GM13976 (cell line): ENCODE measurements at regions not wholly inside any gene's neighbourhood (a gene's known extent, or its start where the extent isn't known, plus 50 kb on each side); places are given as distances from the start of the nearest gene placed in this dataset.

ENCODE experiments used
- DNase-seq: peaks from one replicate; pipeline ENCODE4 v3.0.0; 2012; ENCODE audit warnings: low spot score
- CTCF ChIP-seq: IDR thresholded peaks from 2 replicates; pipeline ENCODE4 v1.5.1; 2012; ENCODE audit warnings: borderline replicate concordance, mild to moderate bottlenecking; ENCODE audit not compliant: insufficient read depth; ENCODE audit errors: extremely low read depth, missing control alignments, control extremely low read depth
- in situ Hi-C: fragments of 300-500 bp; cut with MboI; formaldehyde crosslinking; loops from one replicate; pipeline ENCODE4 v1.12.0; 2022; ENCODE audit warnings: low sequenced_read_pairs, mixed read lengths, inconsistent platforms; ENCODE audit not compliant: unreplicated experiment

DNA sequence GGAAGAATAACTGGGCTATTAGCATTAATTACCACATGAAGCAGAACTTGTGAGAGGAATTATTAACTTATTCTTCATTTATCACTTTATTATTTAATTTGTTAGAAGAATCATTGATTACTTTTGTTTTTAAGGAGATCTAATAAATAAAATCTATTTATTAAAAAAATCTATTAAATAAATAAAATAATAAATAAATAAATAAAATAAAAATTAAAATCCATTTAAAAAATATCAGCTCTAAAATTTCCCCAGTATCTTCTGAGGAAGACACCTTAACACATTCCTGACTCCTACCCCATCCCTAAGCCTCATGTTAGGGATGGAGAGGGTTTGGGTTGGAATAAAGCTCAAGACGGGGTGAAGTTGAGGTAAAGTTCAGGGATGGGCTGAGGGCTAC lies 231.4 kb downstream of the CLIC5 start:
- in situ Hi-C loops: no loop called here

GRCh38 chr6:45783716-45784115 lies 231.9 kb downstream of the CLIC5 start:
- TF ChIP-seq CTCF: no peak
- no peak for DNase-seq
- in situ Hi-C loops: no loop called here

More for the DNA sequence above, 231.4 kb downstream of the CLIC5 start:
- DNase-seq: no peak
- no peak for TF ChIP-seq CTCF

DNA sequence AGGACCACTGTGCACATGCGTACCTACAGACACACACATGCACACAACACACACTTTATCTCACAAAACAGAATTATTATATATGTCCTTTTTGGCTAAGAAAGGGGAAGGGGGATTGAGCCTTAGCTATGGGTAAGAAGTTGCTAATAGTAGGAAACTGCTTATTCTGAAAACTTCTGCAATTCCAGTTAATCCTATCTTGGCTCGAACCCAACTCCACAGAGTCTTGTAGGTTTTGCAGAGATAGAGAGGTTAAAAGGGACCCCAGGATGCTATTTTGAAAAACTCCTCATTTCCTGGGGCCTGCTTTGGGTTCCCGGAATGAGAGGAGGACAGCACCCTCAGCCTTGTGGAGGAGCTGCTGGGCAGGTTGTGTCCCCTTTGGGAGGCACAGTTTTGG lies 233.8 kb downstream of the CLIC5 start:
- DNase-seq: no peak
- TF ChIP-seq CTCF: no peak
- in situ Hi-C loops: no loop called here

DNA sequence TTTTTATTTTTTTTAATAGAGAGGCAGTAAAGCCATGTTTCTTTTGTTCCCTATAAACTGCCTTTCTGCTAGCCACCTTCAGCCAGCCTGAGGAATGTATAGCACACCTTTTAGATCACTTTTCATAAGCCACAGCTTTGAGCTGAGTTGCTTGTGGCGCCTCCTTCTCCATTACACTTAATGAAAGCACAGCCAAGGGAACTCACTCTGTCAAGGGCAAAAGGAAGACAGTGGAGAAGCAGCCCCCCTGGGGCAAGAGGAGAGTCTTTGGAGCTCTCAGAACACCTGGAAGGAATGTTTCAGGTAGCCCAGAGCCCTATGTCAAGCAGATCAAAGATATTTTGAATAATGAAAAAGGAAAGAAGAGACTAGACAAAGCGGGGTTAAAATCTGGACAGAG lies 235.1 kb downstream of the CLIC5 start:
- TF ChIP-seq CTCF: no peak
- in situ Hi-C loops: no loop called here
- DNase-seq: no peak

DNA sequence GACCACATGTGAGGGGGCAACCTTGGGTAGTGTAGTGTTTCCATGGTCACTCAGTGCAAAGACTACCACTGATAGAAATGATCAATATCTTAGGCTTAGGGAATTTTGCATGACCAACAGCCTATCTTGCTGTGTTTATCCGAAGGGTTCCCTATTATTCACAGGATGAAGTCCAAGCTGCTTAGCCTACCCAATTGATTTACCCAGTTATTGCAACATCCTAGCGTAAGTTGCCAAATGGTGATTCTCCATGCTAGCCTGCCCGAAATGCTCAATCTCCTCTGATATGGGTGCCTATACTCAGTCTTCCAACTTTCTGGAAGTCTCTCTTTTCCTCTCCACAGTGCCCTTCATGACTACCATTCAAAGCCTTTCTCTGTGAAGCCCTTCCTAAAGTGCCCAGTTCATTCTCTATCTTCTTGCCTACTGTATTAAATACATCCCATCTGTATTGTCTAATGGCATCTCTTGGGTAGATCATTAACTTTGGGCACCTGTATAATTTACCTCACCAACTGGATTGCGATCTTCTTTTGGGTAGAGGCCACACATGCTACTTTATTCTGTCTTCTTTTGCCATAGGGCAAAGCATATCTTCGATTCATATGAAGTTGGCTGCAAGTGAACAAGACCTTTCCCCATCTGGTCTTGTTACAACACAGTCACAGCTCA lies 240.5 kb downstream of the CLIC5 start:
- TF ChIP-seq CTCF: no peak
- in situ Hi-C loops: no loop called here
- no peak for DNase-seq

DNA sequence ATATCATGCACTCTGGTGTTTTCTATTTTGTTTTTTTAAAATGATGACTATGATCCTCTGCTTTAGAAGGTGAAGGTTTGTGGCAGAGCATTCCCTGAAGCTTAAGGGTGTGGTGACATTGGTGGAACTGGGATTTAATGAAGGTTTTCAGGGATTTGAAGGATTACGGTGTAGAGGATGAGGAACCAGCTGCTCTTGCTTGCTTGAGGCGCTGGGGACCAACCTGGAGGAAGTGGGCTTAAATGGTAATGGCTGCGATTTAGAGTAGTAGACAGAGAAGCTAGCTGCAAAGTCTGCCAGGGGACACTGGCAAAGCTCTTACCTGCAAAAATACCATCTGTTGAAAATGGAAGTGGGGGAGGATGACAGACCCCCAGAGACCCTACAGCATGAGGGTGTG lies 241.8 kb downstream of the CLIC5 start:
- TF ChIP-seq CTCF: no peak
- in situ Hi-C loops: no loop called here
- no peak for DNase-seq
